Neutrophil (primary cell): ENCODE measurements at regions not wholly inside any gene's neighbourhood (a gene's known extent, or its start where the extent isn't known, plus 50 kb on each side); places are given as distances from the start of the nearest gene placed in this dataset.

Source experiments
- H3K27ac ChIP-seq: fragments of 200-600 bp; sonication (generic); 2 replicates; pipeline ENCODE4 v1.5.1; 2016; ENCODE audit warnings: mild to moderate bottlenecking, moderate library complexity
- H3K27me3 ChIP-seq: fragments of 200-600 bp; sonication (generic); 2 replicates; pipeline ENCODE4 v1.6.0; 2016; ENCODE audit warnings: mild to moderate bottlenecking
- H3K36me3 ChIP-seq: fragments of 200-600 bp; sonication (generic); 2 replicates; pipeline ENCODE4 v1.5.1; 2017
- H3K4me1 ChIP-seq, 2 experiments: fragments of 200-600 bp in 1 of 2; sonication (generic) in 1 of 2; 1 replicate in 1 of 2; 2 replicates in 1 of 2; pipeline versions ENCODE4 v1.5.1 to v1.6.1; 2013 to 2016; ENCODE audit warnings: low read depth in 1 of 2, low read length in 1 of 2, mild to moderate bottlenecking in 1 of 2, moderate library complexity in 1 of 2; ENCODE audit not compliant: control insufficient read depth in 1 of 2, insufficient read depth in 1 of 2
- H3K4me3 ChIP-seq, 2 experiments: fragments of 200-600 bp in 1 of 2; sonication (generic) in 1 of 2; 1 replicate in 1 of 2; 2 replicates in 1 of 2; pipeline ENCODE4 v1.5.1; 2013 to 2016; ENCODE audit warnings: low read depth in 1 of 2, low read length in 1 of 2, mild to moderate bottlenecking in 1 of 2, moderate library complexity in 1 of 2
- H3K9me3 ChIP-seq: fragments of 200-600 bp; sonication (generic); 2 replicates; pipeline ENCODE4 v1.5.1; 2016
- CTCF ChIP-seq: fragments of 200-600 bp; sonication (generic); IDR thresholded peaks from 2 replicates; pipeline ENCODE4 v1.5.1; 2016; ENCODE audit warnings: antibody characterized with exemption

DNA sequence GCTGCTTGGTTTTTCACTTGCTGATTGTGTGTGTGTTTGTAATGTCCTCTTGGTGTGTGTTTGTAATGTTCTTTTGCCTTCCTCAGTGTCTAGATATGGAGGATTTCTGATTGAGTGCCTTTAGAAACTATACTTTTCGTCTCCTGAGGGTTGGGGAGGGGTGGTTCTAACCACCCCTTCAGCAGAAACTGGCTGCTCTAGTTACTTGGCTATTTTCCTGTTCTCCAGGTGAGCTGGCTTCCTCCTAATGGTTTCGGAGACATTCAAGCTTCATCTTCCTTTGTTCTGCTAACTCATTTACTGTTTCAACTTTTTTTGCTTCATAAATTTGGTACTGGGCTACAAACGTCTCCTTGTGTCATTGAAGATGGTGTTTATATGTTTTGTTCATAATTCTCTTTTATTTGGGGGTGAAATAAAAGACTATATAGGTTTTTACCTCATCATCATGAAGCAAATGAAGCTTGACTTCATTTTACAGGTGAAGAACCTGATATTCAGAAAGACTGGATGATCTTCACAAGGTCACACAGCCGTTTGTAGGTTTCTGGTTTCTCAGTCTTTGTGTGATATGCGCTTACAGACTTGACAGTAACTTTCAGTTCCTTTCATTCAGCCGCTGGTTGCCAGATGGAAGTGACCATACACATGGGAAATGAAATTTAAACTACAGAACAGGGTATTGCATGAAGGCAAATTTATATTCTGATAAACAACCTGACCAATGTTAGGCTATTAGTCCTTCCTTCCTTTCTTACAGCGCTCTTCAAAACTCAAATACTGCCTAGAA, 238.5 kb downstream of the GALR1 start:
- no peak overlapping the region for H3K4me3 ChIP-seq
- no peaks in the 10 kb centered on the region for H3K27me3 ChIP-seq
- no peaks in the 10 kb centered on the region for H3K36me3 ChIP-seq
- no peak for TF ChIP-seq CTCF
- H3K4me1 ChIP-seq, result no peaks in the 10 kb centered on the region
- H3K9me3 ChIP-seq, result no peaks in the 10 kb centered on the region
- no peak overlapping the region for H3K27ac ChIP-seq

- H3K9me3 ChIP-seq, result no peaks in the 10 kb centered on the region
- no peak for TF ChIP-seq CTCF
Observed at GRCh38 chr18:77495079-77495478, 245.4 kb downstream of the GALR1 start.

GRCh38 chr18:77495982-77496690, 246.5 kb downstream of the GALR1 start:
- Histone ChIP-seq H3K36me3 (no peaks in the 10 kb centered on the region), H3K9me3 (no peaks in the 10 kb centered on the region), H3K4me1 (no peaks in the 10 kb centered on the region), H3K27ac (no peak overlapping the region), H3K27me3 (no peaks in the 10 kb centered on the region), H3K4me3 (no peak overlapping the region)
- TF ChIP-seq CTCF, result no peak

More at GRCh38 chr18:77495079-77495478, 245.4 kb downstream of the GALR1 start:
- Histone ChIP-seq H3K27ac (no peak overlapping the region), H3K36me3 (no peaks in the 10 kb centered on the region), H3K27me3 (no peaks in the 10 kb centered on the region), H3K4me3 (no peak overlapping the region), H3K4me1 (no peaks in the 10 kb centered on the region)

DNA sequence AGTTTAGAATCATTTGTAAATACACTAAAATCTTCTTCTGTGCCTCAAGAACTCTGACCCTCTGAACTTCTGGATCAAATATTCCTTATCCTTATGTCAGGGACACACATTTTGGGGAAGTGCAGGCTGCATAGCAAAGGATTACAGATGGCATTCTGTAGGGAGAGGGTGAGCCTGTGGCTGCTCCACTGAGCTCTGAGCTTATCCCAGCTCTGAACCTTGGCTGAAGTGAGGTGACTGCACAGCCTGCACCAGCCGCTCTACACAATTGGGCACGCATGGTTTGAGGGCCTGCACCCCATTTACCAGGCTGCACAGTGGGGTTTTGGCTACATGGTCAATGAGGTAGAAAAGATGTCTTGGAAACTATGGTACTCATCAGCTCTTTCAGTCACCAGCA, 251.6 kb downstream of the GALR1 start:
- Histone ChIP-seq H3K4me1 (no peaks in the 10 kb centered on the region), H3K9me3 (no peaks in the 10 kb centered on the region), H3K27ac (no peak overlapping the region), H3K4me3 (no peak overlapping the region), H3K27me3 (no peaks in the 10 kb centered on the region), H3K36me3 (no peaks in the 10 kb centered on the region)
- no peak for TF ChIP-seq CTCF

DNA sequence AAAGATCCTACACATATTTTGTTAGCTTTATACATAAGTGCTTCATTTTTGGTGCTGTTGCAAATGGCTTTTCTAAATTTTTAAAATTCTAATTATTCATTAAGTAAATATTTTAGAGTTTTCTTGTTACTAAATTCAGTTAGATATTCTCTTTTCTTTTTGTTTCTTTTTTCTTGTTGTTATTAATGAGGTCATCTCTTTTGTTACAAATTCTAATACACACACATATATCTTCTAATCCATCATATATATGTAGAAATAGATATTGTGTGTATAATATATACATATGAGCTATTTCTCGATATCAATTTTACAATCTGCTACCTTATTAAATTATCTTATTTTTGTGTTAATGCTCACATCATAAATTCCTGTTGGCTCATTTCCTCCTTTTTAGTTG, 255.9 kb downstream of the GALR1 start:
- Histone ChIP-seq H3K4me1 (no peaks in the 10 kb centered on the region), H3K9me3 (no peaks in the 10 kb centered on the region), H3K36me3 (no peaks in the 10 kb centered on the region), H3K27me3 (no peaks in the 10 kb centered on the region), H3K27ac (no peak overlapping the region), H3K4me3 (no peak overlapping the region)
- TF ChIP-seq CTCF, result no peak
